B cell (primary cell): ENCODE measurements at regions not wholly inside any gene's neighbourhood (a gene's known extent, or its start where the extent isn't known, plus 50 kb on each side); places are given as distances from the start of the nearest gene placed in this dataset.

Experiments
- ATAC-seq: fragments of 200-7000 bp; cut with Tn5 transposase; one replicate; pipeline ENCODE4 v1.10.0; 2021; ENCODE audit warnings: low read depth, mild to moderate bottlenecking, moderate number of reproducible peaks, moderate library complexity
- CTCF ChIA-PET: fragments of 350-600 bp; sonication (Branson Sonifier 250); formaldehyde crosslinking; loops from one replicate; lab custom pipeline; 2021; ENCODE audit warnings: antibody characterized with exemption, inconsistent platforms; lab: Charles Lee
- POLR2A ChIA-PET: fragments of 350-600 bp; sonication (Branson Sonifier 250); formaldehyde crosslinking; loops from one replicate; lab custom pipeline; 2021; ENCODE audit warnings: antibody characterized with exemption; lab: Charles Lee
- DNase-seq: peaks from one replicate; pipeline ENCODE4 v3.0.0; 2013
- H2AFZ ChIP-seq: 2 replicates; pipeline ENCODE4 v1.6.1; 2012; ENCODE audit warnings: mild to moderate bottlenecking, low read depth, low read length; ENCODE audit not compliant: insufficient read depth, poor library complexity, severe bottlenecking
- H3K27ac ChIP-seq, 2 donors: 1 replicate in 1 of 2; 2 replicates in 1 of 2; pipeline ENCODE4 v1.5.1; 2012 to 2013; ENCODE audit warnings: low read length in 2 of 2, mild to moderate bottlenecking in 2 of 2, moderate library complexity in 1 of 2
- H3K27me3 ChIP-seq, 4 experiments: fragments of 200-600 bp in 1 of 4; sonication (generic) in 1 of 4; replicated peaks in 1 of 4; 1 replicate in 2 of 4; 2 replicates in 2 of 4; pipeline versions ENCODE4 v1.6.1 to v1.7.0; 2013 to 2016; ENCODE audit warnings: low read length in 3 of 4, mild to moderate bottlenecking in 2 of 4, mixed read lengths in 1 of 4, moderate library complexity in 1 of 4; ENCODE audit not compliant: insufficient read depth in 4 of 4, control insufficient read depth in 3 of 4; ENCODE audit errors: control extremely low read depth in 1 of 4
- H3K36me3 ChIP-seq, 2 experiments: replicated peaks in 1 of 2; 1 replicate in 1 of 2; 2 replicates in 1 of 2; pipeline versions ENCODE4 v1.6.1 to v1.7.1; 2013; ENCODE audit warnings: low read length in 1 of 2; ENCODE audit not compliant: insufficient read depth in 2 of 2, control insufficient read depth in 1 of 2; ENCODE audit errors: control extremely low read depth in 1 of 2, extremely low read depth in 1 of 2
- H3K4me1 ChIP-seq, 2 donors: fragments of 200-600 bp in 1 of 2; sonication (generic) in 1 of 2; 1 replicate in 1 of 2; 2 replicates in 1 of 2; pipeline versions ENCODE4 v1.5.1 to v1.6.1; 2013 to 2017; ENCODE audit warnings: low read length in 2 of 2; ENCODE audit not compliant: control insufficient read depth in 2 of 2, insufficient read depth in 2 of 2
- H3K4me2 ChIP-seq: replicated peaks from 2 replicates; pipeline ENCODE3; 2012; ENCODE audit warnings: mild to moderate bottlenecking, low read depth, low read length; ENCODE audit not compliant: poor library complexity, severe bottlenecking
- H3K4me3 ChIP-seq, 5 experiments: fragments of 200-600 bp in 1 of 5; sonication (generic) in 1 of 5; 1 replicate in 3 of 5; 2 replicates in 2 of 5; pipeline versions ENCODE4 v1.5.1 to v1.7.0; 2011 to 2016; ENCODE audit warnings: low read length in 4 of 5, mild to moderate bottlenecking in 4 of 5, low read depth in 2 of 5, control low read depth in 1 of 5, moderate library complexity in 1 of 5; ENCODE audit not compliant: insufficient read depth in 1 of 5; ENCODE audit errors: control extremely low read depth in 1 of 5, extremely low read depth in 1 of 5
- H3K79me2 ChIP-seq: fragments of 200-600 bp; sonication (generic); one replicate; pipeline ENCODE4 v1.6.0; 2016; ENCODE audit warnings: low read length; ENCODE audit not compliant: control insufficient read depth, insufficient read depth
- H3K9ac ChIP-seq: fragments of 200-600 bp; sonication (generic); 2 replicates; pipeline ENCODE4 v1.6.1; 2017; ENCODE audit warnings: mild to moderate bottlenecking, low read length, moderate library complexity
- H3K9me3 ChIP-seq, 3 donors: one replicate each; pipeline versions ENCODE4 v1.6.1 to v1.7.1; 2013; ENCODE audit warnings: low read length in 2 of 3; ENCODE audit not compliant: control insufficient read depth in 2 of 3, insufficient read depth in 1 of 3; ENCODE audit errors: control extremely low read depth in 1 of 3
- H4K20me1 ChIP-seq: 2 replicates; pipeline ENCODE4 v1.6.0; 2012; ENCODE audit warnings: mild to moderate bottlenecking, low read length; ENCODE audit not compliant: insufficient read depth, control insufficient read depth, poor library complexity, severe bottlenecking
- H3K27ac Mint-ChIP-seq: one replicate; pipeline ENCODE4 v1.8.0; 2021; ENCODE audit warnings: mixed read lengths
- H3K27me3 Mint-ChIP-seq: one replicate; pipeline ENCODE4 v1.8.0; 2021; ENCODE audit warnings: mixed read lengths
- H3K4me1 Mint-ChIP-seq: one replicate; pipeline ENCODE4 v1.8.0; 2021; ENCODE audit warnings: mixed read lengths
- H3K4me3 Mint-ChIP-seq: one replicate; pipeline ENCODE4 v1.8.0; 2021; ENCODE audit warnings: mixed read lengths
- H3K9me3 Mint-ChIP-seq: one replicate; pipeline ENCODE4 v1.8.0; 2022; ENCODE audit warnings: mixed read lengths; ENCODE audit not compliant: insufficient read depth
- EZH2 ChIP-seq: IDR thresholded peaks from 2 replicates; pipeline ENCODE4 v1.6.1; 2012; ENCODE audit warnings: borderline replicate concordance, low read depth, mild to moderate bottlenecking, moderate library complexity, low read length; ENCODE audit not compliant: insufficient read depth, poor library complexity, severe bottlenecking
- WGBS: methylation state at CpG from one replicate; pipeline ENCODE4 v1.1.5; 2013; ENCODE audit warnings: missing lambda C conversion rate; ENCODE audit not compliant: insufficient coverage; 5-methylcytosine and 5-hydroxymethylcytosine counted together
- intact Hi-C: fragments of 100-400 bp; cut with micrococcal nuclease; formaldehyde crosslinking; loops from one replicate; pipeline ENCODE4 v1.10.0; 2022
- TF ChIP-seq, protein P1 (sequence below): fragments of 200-600 bp; IDR thresholded peaks from one replicate; pipeline ENCODE4 v1.8.0; 2022; ENCODE audit warnings: antibody characterized with exemption, mild to moderate bottlenecking

DNA sequence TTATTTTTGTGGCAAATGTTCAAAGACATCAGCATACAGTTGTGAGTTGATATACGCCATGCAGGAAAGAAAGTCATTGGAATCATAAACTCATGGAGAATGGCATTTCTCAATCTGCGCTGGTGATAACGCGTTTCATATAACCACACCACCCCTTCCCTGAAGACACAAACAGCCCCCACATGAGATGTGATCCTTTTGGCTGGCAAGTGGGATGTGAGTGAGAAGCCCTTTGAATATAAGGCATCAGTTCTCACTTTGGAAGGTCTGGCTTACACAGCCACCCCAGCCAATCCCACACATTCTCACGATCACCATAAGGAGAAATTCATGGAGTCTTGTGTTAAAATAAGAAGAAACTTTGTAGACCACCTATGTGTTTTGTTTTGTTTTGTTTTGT is 725.0 kb downstream of the PRELID2 start:
- CTCF ChIA-PET = no interaction called here
- H3K27me3 ChIP-seq = no peaks in the 10 kb centered on the region
- POLR2A ChIA-PET = no interaction called here
- H3K27ac ChIP-seq = no peak overlapping the region
- H4K20me1 ChIP-seq = no peaks in the 10 kb centered on the region
- WGBS = no CpG with 5 or more reads among the region's 5 CpGs
- intact Hi-C loops = no loop called here
- H3K4me1 Mint-ChIP-seq = no peaks in the 10 kb centered on the region
- DNase-seq (no peak), ATAC-seq (no peak)
- no peak overlapping the region for H3K4me3 Mint-ChIP-seq
- no peaks in the 10 kb centered on the region for H3K4me1 ChIP-seq
- TF ChIP-seq EZH2 = no peak
- TF ChIP-seq, protein P1, sequence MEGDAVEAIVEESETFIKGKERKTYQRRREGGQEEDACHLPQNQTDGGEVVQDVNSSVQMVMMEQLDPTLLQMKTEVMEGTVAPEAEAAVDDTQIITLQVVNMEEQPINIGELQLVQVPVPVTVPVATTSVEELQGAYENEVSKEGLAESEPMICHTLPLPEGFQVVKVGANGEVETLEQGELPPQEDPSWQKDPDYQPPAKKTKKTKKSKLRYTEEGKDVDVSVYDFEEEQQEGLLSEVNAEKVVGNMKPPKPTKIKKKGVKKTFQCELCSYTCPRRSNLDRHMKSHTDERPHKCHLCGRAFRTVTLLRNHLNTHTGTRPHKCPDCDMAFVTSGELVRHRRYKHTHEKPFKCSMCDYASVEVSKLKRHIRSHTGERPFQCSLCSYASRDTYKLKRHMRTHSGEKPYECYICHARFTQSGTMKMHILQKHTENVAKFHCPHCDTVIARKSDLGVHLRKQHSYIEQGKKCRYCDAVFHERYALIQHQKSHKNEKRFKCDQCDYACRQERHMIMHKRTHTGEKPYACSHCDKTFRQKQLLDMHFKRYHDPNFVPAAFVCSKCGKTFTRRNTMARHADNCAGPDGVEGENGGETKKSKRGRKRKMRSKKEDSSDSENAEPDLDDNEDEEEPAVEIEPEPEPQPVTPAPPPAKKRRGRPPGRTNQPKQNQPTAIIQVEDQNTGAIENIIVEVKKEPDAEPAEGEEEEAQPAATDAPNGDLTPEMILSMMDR = no peak
- H3K4me2 ChIP-seq = no peak overlapping the region
- no peak overlapping the region for H3K9ac ChIP-seq
- no peak overlapping the region for H3K4me3 ChIP-seq
- H3K27me3 Mint-ChIP-seq = no peaks in the 10 kb centered on the region
- no peaks in the 10 kb centered on the region for H3K9me3 Mint-ChIP-seq
- no peaks in the 10 kb centered on the region for H3K36me3 ChIP-seq
- no peaks in the 10 kb centered on the region for H3K9me3 ChIP-seq
- H2AFZ ChIP-seq = no peak overlapping the region
- H3K27ac Mint-ChIP-seq = no peak overlapping the region
- no peaks in the 10 kb centered on the region for H3K79me2 ChIP-seq

DNA sequence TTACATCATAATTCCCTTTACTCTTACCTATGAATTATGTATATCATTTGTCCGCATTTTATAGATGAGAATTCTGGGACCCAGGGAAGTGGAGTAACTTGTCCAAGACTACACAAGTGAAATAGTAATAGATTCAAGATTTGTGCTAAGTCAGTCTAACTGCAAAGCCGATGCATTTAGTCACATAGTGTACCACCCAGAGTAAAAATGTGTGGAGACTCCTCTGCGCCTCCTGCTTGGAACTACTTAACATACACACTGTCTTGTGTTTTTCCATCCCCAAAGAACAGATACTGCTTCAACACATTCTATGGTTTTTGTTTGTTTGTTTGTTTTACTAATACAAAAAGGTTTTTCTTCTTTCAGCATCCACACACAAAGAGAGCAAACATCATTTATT is 729.8 kb downstream of the PRELID2 start:
- CTCF ChIA-PET = no interaction called here
- intact Hi-C loops = no loop called here
- no peak overlapping the region for H3K27ac Mint-ChIP-seq
- H3K4me3 ChIP-seq = no peak overlapping the region
- no peaks in the 10 kb centered on the region for H3K9me3 ChIP-seq
- no peak overlapping the region for H3K4me3 Mint-ChIP-seq
- no CpG with 5 or more reads among the region's 3 CpGs for WGBS
- no peaks in the 10 kb centered on the region for H4K20me1 ChIP-seq
- H3K4me2 ChIP-seq = no peak overlapping the region
- no peaks in the 10 kb centered on the region for H3K4me1 ChIP-seq
- H3K9ac ChIP-seq = no peak overlapping the region
- no peak overlapping the region for H2AFZ ChIP-seq
- H3K36me3 ChIP-seq = no peaks in the 10 kb centered on the region
- no peaks in the 10 kb centered on the region for H3K9me3 Mint-ChIP-seq
- H3K27me3 Mint-ChIP-seq = no peaks in the 10 kb centered on the region
- ATAC-seq = no peak
- POLR2A ChIA-PET = no interaction called here
- no peaks in the 10 kb centered on the region for H3K79me2 ChIP-seq
- H3K27me3 ChIP-seq = no peaks in the 10 kb centered on the region
- no peak for TF ChIP-seq EZH2
- TF ChIP-seq, protein P1 = no peak
- no peak overlapping the region for H3K27ac ChIP-seq
- DNase-seq = no peak
- no peaks in the 10 kb centered on the region for H3K4me1 Mint-ChIP-seq
